GM19043 (cell line): ENCODE measurements at regions not wholly inside any gene's neighbourhood (a gene's known extent, or its start where the extent isn't known, plus 50 kb on each side); places are given as distances from the start of the nearest gene placed in this dataset.
A peak's percentile ranks its signal among the peaks of the same experiment; 100 is the strongest.

Experiments
- ATAC-seq: cut with Tn5 transposase; IDR thresholded peaks from one replicate; pipeline ENCODE4 v1.9.1; 2021; ENCODE audit warnings: low read depth; ENCODE audit not compliant: unreplicated experiment

GRCh38 chr5:125722550-125722949 is 700.7 kb upstream of the GRAMD2B start:
- ATAC-seq, result no peak

- no peak for ATAC-seq
Measured at GRCh38 chr5:125725691-125726090, 697.5 kb upstream of the GRAMD2B start.

- ATAC-seq, result no peak
Measured at GRCh38 chr5:125743939-125744338, 679.3 kb upstream of the GRAMD2B start.

- ATAC-seq, result no peak
Measured at GRCh38 chr5:125746917-125747316, 676.3 kb upstream of the GRAMD2B start.

- no peak for ATAC-seq
Measured at GRCh38 chr5:125750147-125750860, 672.9 kb upstream of the GRAMD2B start.

- ATAC-seq, result no peak
Measured at GRCh38 chr5:125750861-125751186, 672.4 kb upstream of the GRAMD2B start.

GRCh38 chr5:125756456-125756855 is 666.8 kb upstream of the GRAMD2B start:
- no peak for ATAC-seq

GRCh38 chr5:125766706-125767105 is 656.5 kb upstream of the GRAMD2B start:
- no peak for ATAC-seq

- ATAC-seq, result no peak
Measured at GRCh38 chr5:125775896-125776295, 647.3 kb upstream of the GRAMD2B start.

- ATAC-seq, result no peak
Measured at GRCh38 chr5:125776656-125777139, 646.5 kb upstream of the GRAMD2B start.

- no peak for ATAC-seq
Measured at GRCh38 chr5:125778791-125779190, 644.4 kb upstream of the GRAMD2B start.

- ATAC-seq, result no peak
Measured at GRCh38 chr5:125785407-125785806, 637.8 kb upstream of the GRAMD2B start.

- no peak for ATAC-seq
Measured at GRCh38 chr5:125786021-125786420, 637.2 kb upstream of the GRAMD2B start.

- ATAC-seq, result no peak
Measured at GRCh38 chr5:125793470-125793869, 629.7 kb upstream of the GRAMD2B start.

GRCh38 chr5:125794922-125795321 is 628.3 kb upstream of the GRAMD2B start:
- no peak for ATAC-seq

GRCh38 chr5:125798307-125798706 is 624.9 kb upstream of the GRAMD2B start:
- ATAC-seq, result no peak

- no peak for ATAC-seq
Measured at GRCh38 chr5:125812651-125813050, 610.6 kb upstream of the GRAMD2B start.

GRCh38 chr5:125813221-125813974 is 609.8 kb upstream of the GRAMD2B start:
- ATAC-seq, result no peak

GRCh38 chr5:125814119-125814518 is 609.1 kb upstream of the GRAMD2B start:
- ATAC-seq, result no peak

- ATAC-seq, result no peak
Measured at GRCh38 chr5:125823572-125823971, 599.6 kb upstream of the GRAMD2B start.

GRCh38 chr5:125826214-125826613 is 597.0 kb upstream of the GRAMD2B start:
- no peak for ATAC-seq

GRCh38 chr5:125829349-125829748 is 593.9 kb upstream of the GRAMD2B start:
- peak; percentile 89 for ATAC-seq
